SJSA1 (cell line): ENCODE measurements at regions not wholly inside any gene's neighbourhood (a gene's known extent, or its start where the extent isn't known, plus 50 kb on each side); places are given as distances from the start of the nearest gene placed in this dataset.

Source experiments
- DNase-seq, 2 experiments: peaks; one replicate each; pipeline ENCODE4 v3.0.0-alpha.2; 2015 to 2020; ENCODE audit warnings: low spot score in 2 of 2, low read depth in 1 of 2
- H3K27ac ChIP-seq: fragments of 250-450 bp; sonication (Bioruptor Pico); 2 replicates; pipeline ENCODE4 v1.5.1; 2020; ENCODE audit warnings: mild to moderate bottlenecking, moderate library complexity
- H3K27me3 ChIP-seq: fragments of 250-450 bp; sonication (Bioruptor Pico); replicated peaks from 2 replicates; pipeline ENCODE4 v1.5.1; 2020; ENCODE audit warnings: mild to moderate bottlenecking, moderate library complexity
- H3K36me3 ChIP-seq: fragments of 250-450 bp; sonication (Bioruptor Pico); 2 replicates; pipeline ENCODE4 v1.5.1; 2020; ENCODE audit warnings: mild to moderate bottlenecking
- H3K4me1 ChIP-seq: fragments of 250-450 bp; sonication (Bioruptor Pico); replicated peaks from 2 replicates; pipeline ENCODE4 v1.6.1; 2021; ENCODE audit warnings: mild to moderate bottlenecking
- H3K4me3 ChIP-seq: fragments of 250-450 bp; sonication (Bioruptor Pico); 2 replicates; pipeline ENCODE4 v1.5.1; 2020; ENCODE audit warnings: mild to moderate bottlenecking
- H3K9me3 ChIP-seq: fragments of 250-450 bp; sonication (Bioruptor Pico); replicated peaks from 2 replicates; pipeline ENCODE4 v1.5.1; 2020; ENCODE audit warnings: mild to moderate bottlenecking

DNA sequence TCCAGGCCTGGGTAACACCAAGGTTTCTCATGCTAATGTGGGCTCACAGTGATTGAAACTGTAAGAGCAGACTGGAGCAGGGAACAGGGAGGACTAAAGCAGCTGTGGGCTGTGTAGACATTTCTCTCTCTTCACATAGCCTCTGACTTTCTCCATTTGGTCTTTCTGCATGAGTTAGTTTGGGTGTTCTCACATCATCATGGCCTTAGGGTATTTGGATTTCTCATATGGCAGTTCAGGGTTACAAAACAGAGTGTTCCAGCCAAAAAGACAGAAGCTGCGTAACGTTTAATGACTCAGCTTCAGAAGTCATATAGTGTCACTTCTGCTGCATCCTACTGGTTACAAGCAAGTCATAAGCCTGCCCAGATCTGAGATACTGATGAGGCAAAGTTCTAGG is 52.0 kb upstream of the OSBPL8 start:
- Histone ChIP-seq H3K4me3 (no peak overlapping the region), H3K27me3 (no peaks in the 10 kb centered on the region), H3K27ac (no peak overlapping the region)

DNA sequence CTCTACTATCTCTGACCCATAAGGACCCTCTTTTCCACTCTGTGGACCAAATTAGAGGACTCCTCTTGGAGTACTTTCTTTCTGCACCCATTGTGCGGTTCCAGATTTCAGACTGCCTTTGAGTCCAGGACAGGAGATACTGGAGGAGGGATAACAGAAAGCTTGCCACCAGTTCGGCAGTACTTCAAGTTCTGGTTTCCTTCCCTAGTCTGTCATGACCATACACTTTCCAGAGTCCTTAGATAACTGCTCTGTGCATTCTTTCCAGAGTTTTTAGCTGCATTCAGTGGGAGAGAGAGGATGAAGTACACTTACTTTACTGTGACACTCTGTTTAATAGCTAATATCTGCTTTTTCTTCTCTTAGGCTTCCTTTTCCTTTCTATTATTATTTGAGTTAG is 54.8 kb upstream of the OSBPL8 start:
- Histone ChIP-seq H3K4me3 (no peak overlapping the region), H3K4me1 (no peaks in the 10 kb centered on the region), H3K9me3 (no peaks in the 10 kb centered on the region), H3K27ac (no peak overlapping the region), H3K27me3 (no peaks in the 10 kb centered on the region), H3K36me3 (no peaks in the 10 kb centered on the region)
- no peak for DNase-seq

More for the DNA sequence above, 52.0 kb upstream of the OSBPL8 start:
- H3K36me3 ChIP-seq = no peaks in the 10 kb centered on the region
- no peak for DNase-seq
- no peaks in the 10 kb centered on the region for H3K9me3 ChIP-seq
- no peaks in the 10 kb centered on the region for H3K4me1 ChIP-seq

DNA sequence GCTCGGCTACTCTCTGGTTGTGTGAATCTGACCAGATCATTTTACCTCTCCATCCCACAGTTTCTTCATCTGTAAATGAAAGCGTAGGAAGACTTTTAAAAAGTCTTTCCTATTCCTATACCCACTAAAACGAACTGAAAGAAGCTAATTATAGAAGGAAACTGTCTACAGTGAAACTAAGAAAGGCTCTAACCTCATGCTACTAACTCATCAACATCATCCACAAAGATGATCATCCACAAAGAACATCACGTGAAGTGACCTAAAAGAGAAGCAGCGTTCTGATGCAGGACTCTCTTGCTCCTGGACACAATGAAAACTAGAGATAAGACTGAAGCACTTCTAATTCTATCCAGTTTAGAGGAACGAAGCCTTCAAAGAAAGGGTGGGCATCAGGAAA is 58.5 kb upstream of the OSBPL8 start:
- no peaks in the 10 kb centered on the region for H3K4me1 ChIP-seq
- H3K4me3 ChIP-seq = no peak overlapping the region
- DNase-seq = no peak
- no peaks in the 10 kb centered on the region for H3K27me3 ChIP-seq
- H3K27ac ChIP-seq = no peak overlapping the region
- H3K36me3 ChIP-seq = no peaks in the 10 kb centered on the region
- no peaks in the 10 kb centered on the region for H3K9me3 ChIP-seq

DNA sequence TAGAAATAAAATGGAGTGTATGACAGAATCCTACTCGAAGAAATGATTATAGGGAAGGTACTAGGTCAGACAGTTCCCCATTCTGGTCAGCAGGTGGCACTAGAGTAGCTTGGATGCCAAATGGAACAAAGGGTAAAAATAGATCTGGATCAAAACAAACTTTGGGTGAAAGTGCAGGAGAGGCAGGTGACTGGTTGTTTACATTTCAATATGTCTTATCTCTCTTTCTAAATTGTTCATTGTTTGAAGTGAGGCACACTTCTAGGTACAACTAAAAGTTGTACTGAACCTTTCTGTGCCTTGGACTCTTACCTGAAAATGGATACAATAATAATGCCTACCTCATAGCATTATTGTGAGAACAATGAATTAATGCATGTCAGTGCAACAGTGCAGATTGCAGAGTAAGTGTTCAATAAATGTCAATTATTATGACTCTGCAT is 62.0 kb upstream of the OSBPL8 start:
- Histone ChIP-seq H3K4me3 (no peak overlapping the region), H3K27me3 (no peaks in the 10 kb centered on the region), H3K4me1 (no peaks in the 10 kb centered on the region), H3K36me3 (no peaks in the 10 kb centered on the region), H3K27ac (no peak overlapping the region), H3K9me3 (no peaks in the 10 kb centered on the region)
- peak; percentile 49 to 53 for DNase-seq

DNA sequence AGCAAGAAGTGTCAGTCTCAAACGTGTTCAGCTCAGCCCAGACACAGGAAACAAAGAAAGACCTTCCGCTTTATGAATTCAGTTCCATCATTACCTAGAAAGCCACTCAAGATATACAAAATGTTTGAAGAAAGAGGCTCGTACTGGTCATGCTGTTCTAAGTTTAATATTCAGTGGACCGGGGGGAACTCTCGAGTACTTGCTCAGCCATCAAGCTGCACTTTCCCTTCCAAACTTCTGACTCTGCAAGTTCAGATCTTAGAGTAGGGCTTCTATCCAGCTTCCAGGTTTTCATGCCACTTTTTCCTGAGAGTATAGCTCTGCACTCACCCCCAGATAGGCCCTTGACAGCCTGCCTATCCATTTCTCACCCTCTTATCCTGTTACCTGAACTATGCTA is 62.8 kb upstream of the OSBPL8 start:
- Histone ChIP-seq H3K27me3 (no peaks in the 10 kb centered on the region), H3K36me3 (no peaks in the 10 kb centered on the region)

DNA sequence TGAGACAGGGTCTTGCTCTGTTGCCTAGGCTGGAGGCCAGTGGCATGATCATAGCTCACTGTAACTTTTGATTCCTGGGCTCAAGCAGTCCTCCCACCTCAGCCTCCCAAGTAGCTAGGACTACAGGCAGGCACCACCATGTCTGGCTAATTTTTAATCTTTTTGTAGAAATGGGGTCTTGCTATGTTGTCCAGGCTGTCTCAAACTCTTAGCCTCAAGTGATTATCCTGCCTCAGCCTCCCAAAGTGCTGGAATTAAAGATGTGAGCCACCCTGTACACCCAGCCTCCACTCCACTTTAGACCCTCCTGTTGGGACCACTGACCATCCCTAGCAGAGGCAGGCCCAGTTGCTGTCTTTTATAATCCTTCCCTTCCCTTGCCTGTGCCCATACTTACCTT is 63.3 kb upstream of the OSBPL8 start:
- Histone ChIP-seq H3K4me1 (no peaks in the 10 kb centered on the region), H3K4me3 (no peak overlapping the region), H3K36me3 (no peaks in the 10 kb centered on the region), H3K9me3 (no peaks in the 10 kb centered on the region), H3K27ac (no peak overlapping the region), H3K27me3 (no peaks in the 10 kb centered on the region)
- DNase-seq = no peak

More for the DNA sequence above, 62.8 kb upstream of the OSBPL8 start:
- Histone ChIP-seq H3K4me1 (no peaks in the 10 kb centered on the region), H3K27ac (no peak overlapping the region), H3K9me3 (no peaks in the 10 kb centered on the region), H3K4me3 (no peak overlapping the region)
- no peak for DNase-seq

DNA sequence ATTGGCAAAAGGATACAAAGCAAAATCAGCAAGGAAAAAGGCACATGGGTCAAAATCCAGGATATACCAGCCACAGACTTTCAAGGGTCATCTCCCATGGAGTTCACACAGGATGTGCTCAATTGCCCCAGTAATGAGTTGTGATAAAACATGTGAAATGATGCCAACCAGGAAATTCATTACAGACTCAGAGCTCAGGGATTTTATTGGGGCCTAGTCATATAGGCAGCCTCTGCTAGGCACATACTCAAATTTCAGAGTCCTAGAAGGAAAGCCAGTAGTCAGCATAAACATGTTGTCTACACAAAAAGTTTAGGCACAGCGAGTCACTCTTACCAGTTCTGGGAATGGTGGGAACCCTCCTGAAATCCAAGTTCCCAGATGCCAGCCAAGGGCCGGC is 64.4 kb upstream of the OSBPL8 start:
- no peak for DNase-seq
- H3K4me1 ChIP-seq = no peaks in the 10 kb centered on the region
- no peaks in the 10 kb centered on the region for H3K27me3 ChIP-seq
- no peak overlapping the region for H3K4me3 ChIP-seq
- no peaks in the 10 kb centered on the region for H3K9me3 ChIP-seq
- H3K36me3 ChIP-seq = no peaks in the 10 kb centered on the region
- H3K27ac ChIP-seq = no peak overlapping the region

DNA sequence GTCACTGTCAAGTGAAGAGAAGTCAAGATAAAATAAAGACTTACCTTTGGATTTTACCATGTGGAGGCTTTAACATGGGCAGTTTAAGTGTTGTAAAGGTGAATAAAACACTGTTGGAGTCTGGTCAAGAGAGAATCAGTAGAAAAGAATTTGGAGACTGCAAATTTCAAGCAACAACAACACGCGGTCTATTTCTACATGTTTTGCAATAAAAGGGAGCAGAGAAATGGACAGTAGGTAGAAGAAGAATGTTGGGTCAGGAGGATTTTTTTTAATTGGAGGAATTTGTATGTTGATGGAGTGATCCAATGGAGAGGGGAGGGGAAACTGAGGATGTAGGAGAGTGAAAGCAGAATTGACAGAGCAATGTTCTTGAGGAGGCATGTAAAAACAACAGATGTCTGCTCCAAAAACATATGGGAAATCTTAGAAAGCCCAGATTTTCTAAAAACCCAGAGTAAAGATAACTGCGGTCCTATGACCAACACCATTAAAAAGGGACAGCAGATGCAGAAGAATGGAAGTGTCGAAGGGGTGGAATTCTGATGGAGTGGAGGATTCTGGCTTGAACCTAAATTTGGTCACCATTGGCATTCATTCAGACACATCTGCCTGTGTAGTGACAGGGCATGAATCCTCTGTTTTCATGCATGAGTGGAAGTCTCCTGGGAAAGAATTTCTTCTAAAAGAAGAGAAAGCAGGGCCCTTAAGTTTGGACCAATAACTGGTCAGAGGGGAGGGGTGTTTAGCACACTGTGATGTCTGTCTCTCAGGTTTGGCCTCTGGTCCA is 68.0 kb upstream of the OSBPL8 start:
- Histone ChIP-seq H3K4me3 (no peak overlapping the region), H3K4me1 (peaks cover 14% of the 10 kb centered on the region), H3K9me3 (no peaks in the 10 kb centered on the region), H3K36me3 (no peaks in the 10 kb centered on the region), H3K27ac (no peak overlapping the region), H3K27me3 (no peaks in the 10 kb centered on the region)
- DNase-seq = no peak

DNA sequence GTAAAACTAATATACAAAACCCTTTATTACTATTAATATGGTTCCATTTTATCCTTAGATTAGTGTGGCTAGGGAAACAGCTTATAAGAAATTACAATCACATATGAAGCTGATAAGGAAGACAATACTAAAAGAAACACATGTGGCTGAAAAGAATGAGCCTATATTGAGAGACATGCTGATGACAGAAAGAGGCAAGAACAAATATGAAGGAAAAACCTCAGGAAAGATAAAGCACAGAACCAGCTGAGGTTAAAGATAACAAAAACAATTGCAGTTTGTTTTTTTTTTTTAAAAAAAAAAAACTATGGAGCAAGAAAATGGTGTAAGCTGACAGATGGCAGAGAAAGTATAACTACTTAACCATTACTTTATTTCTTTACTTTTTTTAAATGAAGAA is 69.2 kb upstream of the OSBPL8 start:
- Histone ChIP-seq H3K27ac (no peak overlapping the region), H3K9me3 (no peaks in the 10 kb centered on the region), H3K4me1 (peaks cover 14% of the 10 kb centered on the region), H3K4me3 (no peak overlapping the region), H3K36me3 (no peaks in the 10 kb centered on the region), H3K27me3 (no peaks in the 10 kb centered on the region)
- DNase-seq = no peak

DNA sequence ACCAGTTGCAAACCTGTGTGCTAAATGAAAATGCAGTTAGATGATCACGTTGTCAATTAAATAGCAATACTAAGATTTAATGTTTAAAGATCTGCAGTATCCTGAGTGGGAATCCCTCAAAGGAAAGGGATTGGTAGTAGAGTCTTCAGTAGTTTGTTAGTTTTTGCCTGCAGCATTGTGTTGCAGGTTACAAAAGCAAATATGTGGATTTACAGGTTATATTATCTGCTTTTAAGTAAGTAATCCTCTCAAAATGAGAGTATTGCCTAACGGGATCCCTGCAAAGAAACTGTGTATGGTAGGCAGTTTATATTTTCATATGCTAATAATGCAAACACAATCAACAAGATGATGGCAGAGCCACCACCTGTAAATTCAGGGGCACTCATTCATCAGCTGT is 72.2 kb upstream of the OSBPL8 start:
- Histone ChIP-seq H3K36me3 (no peaks in the 10 kb centered on the region), H3K27ac (no peak overlapping the region), H3K4me3 (no peak overlapping the region), H3K9me3 (no peaks in the 10 kb centered on the region), H3K4me1 (peaks cover 22% of the 10 kb centered on the region), H3K27me3 (no peaks in the 10 kb centered on the region)
- DNase-seq = no peak

DNA sequence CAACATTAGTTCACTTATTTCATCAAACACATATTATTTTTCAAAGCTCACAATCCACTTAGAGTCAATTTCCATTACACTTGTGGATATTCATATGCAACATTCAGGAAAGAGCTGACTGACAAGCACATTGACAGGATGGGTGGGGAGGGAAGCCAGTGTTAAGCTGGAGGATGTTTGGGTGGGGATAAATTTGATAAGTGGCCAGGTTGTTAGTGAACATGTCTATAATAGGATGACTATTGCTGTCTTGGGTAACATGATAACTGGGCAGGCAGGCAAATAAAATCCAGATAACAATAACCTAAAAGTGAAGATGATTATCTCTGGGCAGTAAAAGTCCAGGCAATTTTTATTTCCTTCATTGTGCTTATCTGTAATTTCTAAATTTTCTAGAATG is 73.8 kb upstream of the OSBPL8 start:
- H3K36me3 ChIP-seq = no peaks in the 10 kb centered on the region
- no peak for DNase-seq
- H3K27ac ChIP-seq = no peak overlapping the region
- no peaks in the 10 kb centered on the region for H3K27me3 ChIP-seq
- H3K4me1 ChIP-seq = peaks cover 35% of the 10 kb centered on the region
- H3K4me3 ChIP-seq = no peak overlapping the region
- H3K9me3 ChIP-seq = no peaks in the 10 kb centered on the region

DNA sequence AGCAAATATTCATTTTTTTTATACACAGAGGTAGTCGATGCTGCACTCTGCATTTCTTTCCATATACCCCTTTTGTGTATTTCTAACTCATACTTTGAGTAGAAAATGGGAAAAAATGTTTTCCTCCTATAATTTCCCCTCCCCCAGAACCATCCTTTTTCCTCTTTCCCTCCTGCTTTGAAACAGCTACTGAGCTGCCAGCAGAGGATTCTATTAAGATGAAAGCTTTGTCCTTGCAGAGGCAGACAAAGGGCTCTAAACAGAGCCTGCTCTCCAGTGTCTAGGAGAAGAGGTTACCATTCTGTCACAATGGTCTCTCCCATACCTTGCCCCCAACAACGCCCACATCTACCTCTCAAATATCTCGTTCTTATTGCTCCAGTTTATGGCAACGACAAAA is 74.6 kb upstream of the OSBPL8 start:
- no peaks in the 10 kb centered on the region for H3K9me3 ChIP-seq
- no peak overlapping the region for H3K27ac ChIP-seq
- H3K27me3 ChIP-seq = no peaks in the 10 kb centered on the region
- DNase-seq = no peak
- H3K4me3 ChIP-seq = no peak overlapping the region
- peaks cover 35% of the 10 kb centered on the region for H3K4me1 ChIP-seq
- no peaks in the 10 kb centered on the region for H3K36me3 ChIP-seq

DNA sequence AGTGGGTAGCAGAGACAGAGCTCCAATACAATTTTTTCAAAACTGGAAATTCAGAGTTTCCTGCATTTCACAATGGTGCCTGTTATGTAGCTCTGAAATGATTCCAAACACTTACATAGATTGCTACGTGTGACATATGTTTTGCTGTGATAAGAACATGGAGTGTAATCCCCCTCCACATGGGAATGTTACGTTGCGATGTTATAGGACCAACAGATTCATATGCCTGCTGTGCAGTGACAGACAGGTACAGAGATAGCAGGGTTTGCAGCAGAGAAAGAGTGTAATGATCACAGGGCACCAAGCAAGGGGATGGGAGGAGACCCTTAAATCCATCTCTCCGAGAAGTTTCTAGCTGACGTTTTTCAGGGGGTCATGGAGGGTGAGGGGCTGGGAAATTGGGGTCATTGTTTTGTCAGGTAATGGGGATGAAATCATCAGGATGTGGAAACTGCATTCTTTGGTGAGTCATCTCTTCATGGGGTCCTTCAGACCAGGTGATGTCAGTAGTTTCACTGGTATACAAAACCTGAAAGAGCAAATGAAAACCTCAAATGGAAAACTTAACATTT is 76.6 kb upstream of the OSBPL8 start:
- no peaks in the 10 kb centered on the region for H3K36me3 ChIP-seq
- no peaks in the 10 kb centered on the region for H3K9me3 ChIP-seq
- no peak overlapping the region for H3K27ac ChIP-seq
- no peak for DNase-seq
- no peaks in the 10 kb centered on the region for H3K27me3 ChIP-seq
- no peak overlapping the region for H3K4me3 ChIP-seq
- H3K4me1 ChIP-seq = peaks cover 24% of the 10 kb centered on the region

DNA sequence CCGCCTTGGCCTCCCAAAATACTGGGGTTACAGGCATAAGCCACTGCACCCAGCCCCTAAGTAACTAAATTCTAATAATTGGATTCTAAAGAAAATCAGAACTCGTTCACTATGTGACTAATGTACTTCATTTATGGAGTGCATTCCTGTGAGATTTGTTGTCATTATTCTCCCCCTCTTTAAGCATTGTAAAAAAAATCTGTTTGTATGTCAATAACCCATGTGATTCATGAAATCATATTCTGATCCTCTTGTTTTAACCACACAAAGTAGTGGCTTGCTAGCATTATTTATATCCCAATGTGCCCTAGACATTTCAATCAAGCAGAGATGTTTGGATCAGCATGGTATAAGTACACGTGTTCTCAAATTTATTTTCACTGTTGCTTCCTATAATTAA is 78.2 kb upstream of the OSBPL8 start:
- no peak overlapping the region for H3K27ac ChIP-seq
- H3K4me3 ChIP-seq = no peak overlapping the region
- no peaks in the 10 kb centered on the region for H3K27me3 ChIP-seq
- peaks cover 21% of the 10 kb centered on the region for H3K4me1 ChIP-seq
- no peaks in the 10 kb centered on the region for H3K9me3 ChIP-seq
- no peaks in the 10 kb centered on the region for H3K36me3 ChIP-seq
- DNase-seq = peak in 1 of 2 experiments; percentile 16

DNA sequence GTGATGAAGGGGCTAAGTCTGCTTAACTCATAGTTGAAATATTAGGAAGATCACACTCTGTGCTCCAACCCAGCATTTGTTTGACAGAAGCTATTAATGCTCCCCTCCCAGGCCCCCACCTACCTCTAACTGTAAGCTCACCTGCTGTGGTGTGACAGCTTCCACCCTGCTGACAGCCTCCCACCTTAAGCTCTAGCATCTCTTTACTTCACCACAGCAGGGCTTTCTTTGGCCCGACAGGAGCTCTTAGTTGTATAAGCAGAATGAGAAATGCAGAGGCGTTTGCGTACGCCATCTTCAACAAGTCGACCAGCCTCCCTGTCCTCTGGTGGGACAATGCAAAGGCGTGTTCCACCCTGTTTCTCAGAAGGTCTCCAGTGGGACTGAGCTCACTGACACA is 80.1 kb upstream of the OSBPL8 start:
- no peaks in the 10 kb centered on the region for H3K27me3 ChIP-seq
- H3K4me1 ChIP-seq = peaks cover 21% of the 10 kb centered on the region
- no peaks in the 10 kb centered on the region for H3K9me3 ChIP-seq
- no peak overlapping the region for H3K27ac ChIP-seq
- no peaks in the 10 kb centered on the region for H3K36me3 ChIP-seq
- H3K4me3 ChIP-seq = no peak overlapping the region
- DNase-seq = no peak
